ENCODE measurements at regions not wholly inside any gene's neighbourhood (a gene's known extent, or its start where the extent isn't known, plus 50 kb on each side); places are given as distances from the start of the nearest gene placed in this dataset.
"Not testable (repeated sequence)": the region's sequence is repeated elsewhere in the genome, so short reads cannot be mapped to it uniquely, and the experiment has no call there.

- FAIRE-seq (no peak), DNase-seq (ENCODE audit: insufficient read length, low spot score) (no peak)
- no peak for TF ChIP-seq CTCF (IDR thresholded peaks at IDR 0.05; ENCODE audit: insufficient read depth, missing control alignments)
Measured at GRCh38 chr3:177491296-177492032, 294.2 kb upstream of the TBL1XR1 start.

DNA sequence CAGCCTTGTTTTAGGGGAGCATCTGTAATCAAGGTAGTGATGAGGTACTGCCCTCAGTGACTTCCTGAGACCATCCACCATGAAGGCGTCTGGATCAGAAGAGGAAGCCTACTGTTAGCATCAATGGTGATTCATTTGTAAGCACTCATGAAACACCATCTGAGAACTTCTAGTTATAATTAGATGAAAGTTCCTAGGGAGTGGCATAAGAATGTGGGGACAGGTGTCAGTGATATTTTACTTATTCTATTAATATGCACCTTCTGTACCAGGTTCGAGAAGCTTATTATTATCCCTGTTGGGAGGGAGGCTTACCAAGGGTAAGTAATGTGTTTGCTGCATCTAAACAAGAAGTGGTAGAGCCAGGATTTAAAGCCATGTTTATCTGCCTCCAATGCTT lies 295.8 kb upstream of the TBL1XR1 start:
- DNase-seq (ENCODE audit: insufficient read length, low spot score) (no peak), FAIRE-seq (no peak)
- TF ChIP-seq CTCF (IDR thresholded peaks at IDR 0.05; ENCODE audit: insufficient read depth, missing control alignments) = no peak

GRCh38 chr3:177494216-177494615 lies 296.9 kb upstream of the TBL1XR1 start:
- no peak for DNase-seq (ENCODE audit: insufficient read length, low spot score)
- TF ChIP-seq CTCF (IDR thresholded peaks at IDR 0.05; ENCODE audit: insufficient read depth, missing control alignments) = no peak
- no peak for FAIRE-seq

GRCh38 chr3:177495566-177495965 lies 298.3 kb upstream of the TBL1XR1 start:
- FAIRE-seq = no peak
- TF ChIP-seq CTCF (IDR thresholded peaks at IDR 0.05; ENCODE audit: insufficient read depth, missing control alignments) = no peak

GRCh38 chr3:177498037-177498857 lies 301.0 kb upstream of the TBL1XR1 start:
- DNase-seq (ENCODE audit: insufficient read length, low spot score) (no peak), FAIRE-seq (no peak)
- TF ChIP-seq CTCF (IDR thresholded peaks at IDR 0.05; ENCODE audit: insufficient read depth, missing control alignments) = no peak

More at GRCh38 chr3:177495566-177495965, 298.3 kb upstream of the TBL1XR1 start:
- DNase-seq (ENCODE audit: insufficient read length, low spot score) = no peak

DNA sequence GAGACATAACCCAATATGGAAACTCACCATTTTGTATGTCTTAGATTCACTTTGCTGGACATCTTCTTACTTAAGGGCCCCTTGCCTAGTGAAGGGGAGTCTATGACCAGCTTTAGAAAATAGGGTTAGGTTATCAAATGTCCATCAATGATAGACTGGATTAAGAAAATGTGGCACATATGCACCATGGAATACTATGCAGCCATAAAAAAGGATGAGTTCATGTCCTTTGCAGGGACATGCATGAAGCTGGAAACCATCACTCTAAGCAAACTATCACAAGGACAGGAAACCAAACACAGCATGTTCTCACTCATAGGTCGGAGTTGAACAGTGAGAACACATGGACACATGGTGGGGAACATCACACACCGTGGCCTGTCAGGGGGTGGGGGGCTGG lies 301.8 kb upstream of the TBL1XR1 start:
- not testable (repeated sequence) for DNase-seq (ENCODE audit: insufficient read length, low spot score); FAIRE-seq

- FAIRE-seq (no peak), DNase-seq (ENCODE audit: insufficient read length, low spot score) (no peak)
- no peak for TF ChIP-seq CTCF (IDR thresholded peaks at IDR 0.05; ENCODE audit: insufficient read depth, missing control alignments)
Measured at GRCh38 chr3:177499779-177500423, 302.6 kb upstream of the TBL1XR1 start.
